GM18511 (cell line): ENCODE measurements at regions not wholly inside any gene's neighbourhood (a gene's known extent, or its start where the extent isn't known, plus 50 kb on each side); places are given as distances from the start of the nearest gene placed in this dataset.
"Not testable (repeated sequence)": the region's sequence is repeated elsewhere in the genome, so short reads cannot be mapped to it uniquely, and the experiment has no call there.

Experiments
- ATAC-seq: cut with Tn5 transposase; IDR thresholded peaks from one replicate; pipeline ENCODE4 v1.9.1; 2021; ENCODE audit warnings: mild to moderate bottlenecking, moderate library complexity; ENCODE audit not compliant: unreplicated experiment

GRCh38 chr11:25488176-25488575 lies 843.8 kb upstream of the ANO3 start:
- not testable (repeated sequence) for ATAC-seq

- not testable (repeated sequence) for ATAC-seq
Measured at GRCh38 chr11:25501426-25501825, 830.5 kb upstream of the ANO3 start.

- no peak for ATAC-seq
Measured at GRCh38 chr11:25515576-25515975, 816.4 kb upstream of the ANO3 start.

- ATAC-seq: no peak
Measured at GRCh38 chr11:25520459-25520858, 811.5 kb upstream of the ANO3 start.

- ATAC-seq: no peak
Measured at GRCh38 chr11:25527841-25528240, 804.1 kb upstream of the ANO3 start.

GRCh38 chr11:25529572-25529971 lies 802.4 kb upstream of the ANO3 start:
- no peak for ATAC-seq

- ATAC-seq: no peak
Measured at GRCh38 chr11:25535467-25536272, 796.3 kb upstream of the ANO3 start.

- ATAC-seq: no peak
Measured at GRCh38 chr11:25536289-25536688, 795.6 kb upstream of the ANO3 start.

- ATAC-seq: no peak
Measured at GRCh38 chr11:25537393-25537792, 794.5 kb upstream of the ANO3 start.

- no peak for ATAC-seq
Measured at GRCh38 chr11:25547292-25547691, 784.6 kb upstream of the ANO3 start.

GRCh38 chr11:25562417-25562816 lies 769.5 kb upstream of the ANO3 start:
- no peak for ATAC-seq

GRCh38 chr11:25565846-25566245 lies 766.1 kb upstream of the ANO3 start:
- no peak for ATAC-seq

GRCh38 chr11:25566298-25567200 lies 765.4 kb upstream of the ANO3 start:
- no peak for ATAC-seq

- no peak for ATAC-seq
Measured at GRCh38 chr11:25576320-25576719, 755.6 kb upstream of the ANO3 start.

- ATAC-seq: not testable (repeated sequence)
Measured at GRCh38 chr11:25579554-25579953, 752.4 kb upstream of the ANO3 start.

GRCh38 chr11:25583596-25583995 lies 748.3 kb upstream of the ANO3 start:
- no peak for ATAC-seq

- ATAC-seq: no peak
Measured at GRCh38 chr11:25587496-25587895, 744.4 kb upstream of the ANO3 start.

GRCh38 chr11:25593221-25593620 lies 738.7 kb upstream of the ANO3 start:
- no peak for ATAC-seq

GRCh38 chr11:25596701-25597100 lies 735.2 kb upstream of the ANO3 start:
- no peak for ATAC-seq

- no peak for ATAC-seq
Measured at GRCh38 chr11:25597696-25598095, 734.2 kb upstream of the ANO3 start.

GRCh38 chr11:25602149-25602548 lies 729.8 kb upstream of the ANO3 start:
- ATAC-seq: no peak

GRCh38 chr11:25602959-25603358 lies 729.0 kb upstream of the ANO3 start:
- ATAC-seq: no peak
